Stimulated activated CD4-positive, alpha-beta T cell treated with anti-CD3 and anti-CD28 coated beads, Interleukin-4, amount 100 ng/mL, for 4 hours (primary cell): ENCODE measurements at regions not wholly inside any gene's neighbourhood (a gene's known extent, or its start where the extent isn't known, plus 50 kb on each side); places are given as distances from the start of the nearest gene placed in this dataset.
A peak's percentile ranks its signal among the peaks of the same experiment; 100 is the strongest.

Experiments
- DNase-seq, 2 experiments: peaks; one replicate each; pipeline ENCODE4 v3.0.0-alpha.2; 2020

DNA sequence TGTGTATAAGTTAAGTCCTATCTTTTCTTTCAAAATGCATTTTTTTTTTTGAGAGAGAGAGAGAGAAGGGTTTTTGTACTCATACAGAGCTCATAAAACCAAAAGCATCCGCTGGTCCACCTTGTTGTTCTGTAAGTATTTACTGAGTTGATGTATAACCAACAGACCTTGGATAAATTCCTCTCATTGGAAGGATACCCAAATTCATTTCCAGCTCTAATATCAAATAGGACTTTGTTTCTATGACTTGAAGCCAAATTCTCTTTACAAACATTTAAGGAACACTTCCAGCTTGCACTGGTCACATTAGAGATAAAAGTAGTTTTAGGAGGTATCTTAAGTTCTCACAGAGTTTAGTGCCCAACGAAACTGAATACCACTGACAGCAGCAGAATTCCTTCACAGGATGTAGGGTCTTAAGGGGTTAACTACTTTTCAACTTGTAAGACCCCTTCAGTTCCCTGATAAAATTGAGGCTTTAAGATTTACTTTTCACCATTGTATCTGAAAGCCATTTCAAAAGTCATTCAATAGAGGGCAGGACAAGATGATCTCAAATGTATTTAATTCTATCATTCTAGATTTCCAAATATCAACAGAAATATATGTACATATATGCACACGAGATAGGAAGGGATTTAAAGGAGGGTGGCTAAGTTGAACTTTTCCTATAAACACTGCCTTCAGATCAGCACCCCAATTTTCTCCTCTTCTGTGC is 1398.5 kb upstream of the CELF4 start:
- DNase-seq = no peak

DNA sequence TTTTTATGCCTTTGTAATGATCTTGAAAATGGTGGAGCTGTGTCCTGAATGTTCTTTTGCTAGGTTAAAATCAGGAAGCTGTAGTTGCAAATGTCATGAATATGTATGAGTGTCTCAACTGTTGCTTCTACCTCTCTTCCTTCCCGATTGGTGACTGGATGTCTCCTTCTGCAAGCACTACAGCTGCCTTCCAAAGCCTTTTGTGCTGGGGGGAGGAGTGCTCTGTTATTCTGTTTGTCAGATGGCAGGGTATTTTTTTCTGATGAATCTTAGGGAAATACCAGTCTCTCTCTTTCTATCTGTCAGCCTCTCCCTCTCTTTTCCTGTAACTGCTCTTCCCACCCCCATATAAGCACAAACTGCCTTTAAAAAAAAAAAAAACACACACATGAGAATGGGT is 1396.3 kb upstream of the CELF4 start:
- no peak for DNase-seq

DNA sequence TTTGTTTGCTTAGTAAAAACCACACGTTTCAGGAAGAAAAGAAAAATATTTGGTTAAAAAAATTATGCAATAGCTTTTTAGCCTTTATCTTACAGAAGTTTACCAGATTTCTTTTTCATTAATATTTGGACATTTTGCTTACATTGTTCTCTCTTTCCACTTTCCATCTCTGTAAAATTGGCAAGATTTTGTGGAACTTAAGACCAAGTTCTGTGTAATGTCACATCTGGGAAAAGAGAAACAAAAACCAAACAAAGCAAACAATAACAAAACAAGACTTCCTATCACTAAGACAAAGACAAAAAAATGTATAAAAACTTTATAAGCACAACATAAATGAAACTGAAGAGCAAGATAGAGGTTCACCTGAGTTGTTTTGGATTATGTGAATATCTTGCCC is 1392.1 kb upstream of the CELF4 start:
- no peak for DNase-seq

DNA sequence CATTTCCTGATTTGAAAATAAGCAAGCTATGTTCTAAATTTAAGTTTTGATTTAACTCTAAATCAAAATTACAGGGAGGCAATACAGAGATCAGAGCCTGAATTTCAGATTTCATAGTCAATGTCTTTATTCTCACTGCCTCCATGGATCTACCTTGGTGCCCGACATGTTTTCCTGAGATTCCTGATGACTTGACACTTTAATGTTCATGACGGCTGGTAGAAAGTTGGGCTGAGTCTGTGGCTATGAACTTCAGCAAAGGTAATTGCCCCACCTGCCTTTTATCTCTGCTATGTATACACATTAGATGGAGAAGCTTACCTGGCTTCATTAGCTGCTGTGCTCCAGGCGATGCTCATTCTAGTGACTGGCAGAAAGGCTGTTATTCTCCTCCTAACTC is 1390.5 kb upstream of the CELF4 start:
- DNase-seq = no peak

DNA sequence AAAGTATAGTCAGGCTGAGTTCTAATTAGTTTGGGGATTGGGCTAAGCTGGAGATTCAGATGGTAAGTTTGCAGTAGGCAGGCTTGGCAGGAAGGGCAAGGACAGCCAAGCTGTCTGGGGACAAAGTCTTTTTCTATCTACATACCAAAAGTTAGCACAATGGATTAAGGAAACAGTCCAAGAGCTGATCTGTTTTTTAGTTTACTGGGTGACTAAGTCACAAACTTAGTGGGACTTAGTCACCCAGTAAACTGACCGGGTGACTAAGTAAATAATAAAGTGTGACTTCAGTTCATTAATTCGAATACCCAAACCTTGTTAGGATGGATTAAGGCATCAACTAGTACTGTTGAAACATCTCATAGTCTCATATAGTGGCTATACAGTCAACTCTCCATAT is 1386.0 kb upstream of the CELF4 start:
- DNase-seq = no peak

DNA sequence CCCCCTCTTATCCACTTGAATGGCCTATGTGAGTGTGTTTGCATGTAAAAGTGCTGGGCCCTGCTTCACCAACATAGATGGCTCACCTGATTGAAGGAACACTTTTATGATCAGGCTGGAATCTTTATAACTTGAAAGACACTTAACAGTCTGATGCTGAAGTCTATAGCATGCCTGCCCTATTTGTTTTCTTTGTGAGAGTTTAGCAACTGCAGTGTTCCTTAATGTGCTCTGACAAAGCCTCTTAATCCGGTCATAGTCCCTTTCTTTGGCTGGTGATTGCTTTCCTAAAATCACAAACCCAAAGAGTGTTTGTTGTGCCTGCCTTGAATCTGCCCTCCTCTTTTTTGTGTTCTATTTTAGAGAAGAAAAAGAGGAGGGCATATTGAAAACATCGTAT is 1382.8 kb upstream of the CELF4 start:
- no peak for DNase-seq

DNA sequence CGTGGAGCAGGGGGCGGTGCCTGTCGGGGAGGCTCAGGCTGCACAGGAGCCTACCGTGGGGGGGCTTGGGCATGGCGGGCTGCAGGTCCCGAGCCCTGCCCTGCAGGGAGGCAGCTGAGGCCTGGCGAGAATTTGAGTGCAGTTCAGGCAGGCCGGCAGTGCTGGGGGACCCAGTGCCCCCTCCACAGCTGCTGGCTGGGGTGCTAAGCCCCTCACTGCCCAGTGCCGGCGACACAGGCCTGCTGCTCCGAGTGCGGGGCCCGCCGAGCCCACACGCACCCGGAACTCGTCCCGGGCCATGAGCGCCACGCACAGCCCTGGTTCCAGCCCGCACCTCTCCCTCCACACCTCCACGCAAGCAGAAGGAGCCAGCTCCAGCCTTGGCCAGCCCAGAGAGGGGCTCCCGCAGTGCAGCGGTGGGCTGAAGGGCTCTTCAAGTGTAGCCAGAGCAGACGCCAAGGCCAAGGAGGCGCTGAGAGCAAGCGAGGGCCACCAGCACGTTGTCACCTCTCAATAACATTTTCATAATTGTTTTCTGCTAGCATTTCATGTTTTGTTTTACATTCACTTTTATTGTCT is 1378.9 kb upstream of the CELF4 start:
- no peak for DNase-seq

DNA sequence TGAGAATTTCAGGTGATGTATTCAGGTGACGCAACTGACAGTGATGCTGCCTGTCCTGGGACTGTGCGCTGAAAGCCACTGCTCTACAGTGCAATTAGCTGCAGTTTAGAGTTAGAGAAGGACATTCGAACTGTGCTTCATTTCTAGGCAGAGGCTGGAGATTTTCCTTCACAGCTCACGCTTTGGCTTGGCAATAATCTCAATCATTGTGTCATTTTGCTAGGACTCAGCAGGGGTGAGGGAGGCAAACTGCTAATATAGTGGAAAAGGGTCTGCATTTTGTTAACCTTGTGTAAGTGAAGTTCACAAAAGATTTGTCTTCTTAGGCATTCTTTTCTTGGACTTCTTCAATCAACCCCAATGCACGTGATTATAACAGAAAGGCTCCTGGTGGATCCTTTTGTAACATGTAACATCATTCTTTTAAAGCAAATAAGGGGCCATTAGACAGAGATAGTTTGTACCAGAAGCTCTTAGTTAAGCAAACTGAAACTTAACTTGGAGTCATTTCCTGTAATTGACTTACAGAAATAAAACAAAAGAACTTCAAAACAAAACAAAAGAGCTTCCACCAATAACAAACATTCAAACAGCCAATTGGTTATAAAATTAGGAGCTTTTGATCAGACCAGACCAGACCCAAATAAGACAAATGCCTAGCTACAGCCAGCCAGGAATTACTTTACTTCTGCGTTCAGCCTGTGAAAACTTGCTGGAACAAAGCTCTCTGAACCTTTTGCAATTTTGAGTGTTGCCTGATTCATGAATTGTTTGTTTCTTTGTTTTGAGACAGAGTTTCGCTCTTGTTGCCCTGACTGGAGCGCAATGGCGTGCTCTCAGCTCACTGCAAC is 1376.3 kb upstream of the CELF4 start:
- DNase-seq = no peak

DNA sequence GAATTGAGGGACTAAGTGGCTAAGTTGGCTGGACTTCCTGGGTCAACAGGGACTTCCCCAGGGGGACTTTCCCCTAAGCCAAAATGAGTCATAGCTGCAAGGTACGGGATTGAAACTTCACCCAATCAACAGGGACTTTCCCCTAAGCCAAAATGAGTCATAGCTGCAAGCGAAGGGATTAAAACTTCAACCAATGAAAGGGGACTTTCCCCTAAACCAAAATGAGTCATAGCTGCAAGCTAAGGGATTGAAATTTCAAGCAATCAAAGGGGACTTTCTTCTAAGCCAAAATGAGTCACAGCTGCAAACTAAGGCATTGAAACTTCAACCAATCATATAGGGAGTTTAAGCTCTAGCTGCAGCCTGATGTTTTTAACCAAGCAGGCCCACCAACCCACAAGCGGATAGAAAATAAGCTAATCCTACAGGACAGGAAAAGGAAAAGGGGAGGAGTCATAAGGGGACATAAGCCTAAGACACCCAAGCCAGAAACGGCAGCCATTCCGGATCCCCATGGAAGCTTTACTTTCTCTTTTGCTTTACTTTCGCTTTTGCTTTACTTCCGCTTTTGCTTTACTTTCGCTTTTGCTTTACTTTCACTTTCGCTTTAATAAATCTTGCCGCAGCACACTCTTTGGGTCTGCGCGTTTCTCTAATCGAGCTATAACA is 1375.4 kb upstream of the CELF4 start:
- DNase-seq = peak; percentile 29 to 67

DNA sequence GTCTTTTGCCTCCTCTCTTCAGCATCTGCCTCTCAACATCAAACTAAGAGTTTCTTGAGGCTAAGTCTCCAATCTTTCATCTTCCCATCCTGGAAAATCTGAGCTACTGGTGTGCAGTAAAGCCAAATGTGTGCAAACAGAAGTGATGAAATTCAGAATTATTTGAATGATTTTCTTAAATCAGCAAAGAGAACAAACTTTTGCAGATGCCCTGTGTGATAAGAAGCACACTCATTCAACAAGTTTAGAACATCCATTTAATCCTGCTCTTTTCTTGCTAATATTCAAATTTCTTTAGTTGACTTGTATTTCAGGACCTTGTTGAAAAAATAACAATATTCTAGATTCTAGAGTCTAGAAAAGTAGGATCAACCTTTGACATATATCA is 1374.9 kb upstream of the CELF4 start:
- no peak for DNase-seq

DNA sequence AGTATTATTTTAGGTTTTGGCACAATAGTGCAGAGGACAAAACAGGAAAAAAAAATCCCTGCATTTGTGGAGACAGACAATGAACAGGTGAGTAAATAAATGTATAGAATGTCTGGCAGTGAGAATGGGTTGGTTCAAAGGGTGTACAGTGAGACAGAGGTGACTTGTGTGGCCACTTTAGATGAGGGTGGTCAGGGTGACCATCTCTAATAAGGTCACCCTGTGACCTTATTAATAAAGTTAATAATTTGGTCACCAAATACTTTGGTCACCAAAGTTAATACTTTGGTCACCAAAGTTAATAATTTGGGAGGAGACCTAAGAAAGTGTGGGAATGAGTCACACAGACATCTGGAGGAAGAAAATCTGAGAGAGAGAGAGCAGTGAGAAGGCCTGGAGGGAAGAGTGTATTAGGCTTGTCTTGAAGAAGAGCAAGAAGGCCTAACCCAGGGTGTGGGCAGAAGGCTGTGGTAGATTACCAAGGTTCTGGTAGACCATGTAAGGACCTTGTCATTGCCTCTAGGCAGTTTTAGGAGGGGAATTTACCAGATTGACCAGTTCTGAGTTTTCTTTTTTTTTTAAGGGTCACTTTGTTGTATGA is 1368.4 kb upstream of the CELF4 start:
- no peak for DNase-seq

DNA sequence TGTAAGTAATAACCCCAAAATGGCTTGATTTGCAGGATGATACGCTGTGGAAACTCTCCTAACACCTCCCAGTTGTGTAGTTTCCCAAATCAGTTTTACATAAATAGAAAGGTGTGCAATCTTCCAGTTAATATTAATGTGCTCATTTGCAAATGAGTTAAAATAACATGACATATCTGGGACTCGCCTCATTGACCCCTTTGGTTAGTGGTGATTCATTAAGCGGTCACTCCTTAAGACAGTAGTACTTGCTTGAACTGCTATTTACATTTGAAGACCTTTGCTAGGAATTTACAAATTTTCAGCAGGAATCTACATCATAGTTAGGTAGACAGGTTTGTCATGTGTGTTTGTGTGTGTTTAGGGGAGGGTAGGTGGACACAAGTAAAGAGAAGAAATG is 1367.7 kb upstream of the CELF4 start:
- no peak for DNase-seq

DNA sequence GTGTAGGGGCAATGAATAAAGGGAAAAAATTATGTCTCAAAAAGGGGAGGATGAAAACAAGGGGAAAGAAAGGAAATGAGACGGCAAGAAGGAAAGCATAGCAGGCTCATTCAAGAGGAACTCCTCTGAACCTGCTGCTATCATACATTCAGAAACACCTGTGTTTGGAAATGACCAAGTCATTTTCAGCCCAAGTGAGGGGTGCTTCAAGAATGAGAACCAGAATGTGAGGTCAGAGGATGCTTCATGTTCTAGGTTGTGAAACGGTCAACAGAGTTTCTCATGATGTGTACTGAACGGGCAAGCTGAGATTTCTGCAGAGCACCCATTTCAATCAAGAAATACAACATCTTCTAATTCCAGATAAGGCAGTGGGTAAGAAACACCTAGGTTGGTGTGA is 1367.2 kb upstream of the CELF4 start:
- DNase-seq = no peak

DNA sequence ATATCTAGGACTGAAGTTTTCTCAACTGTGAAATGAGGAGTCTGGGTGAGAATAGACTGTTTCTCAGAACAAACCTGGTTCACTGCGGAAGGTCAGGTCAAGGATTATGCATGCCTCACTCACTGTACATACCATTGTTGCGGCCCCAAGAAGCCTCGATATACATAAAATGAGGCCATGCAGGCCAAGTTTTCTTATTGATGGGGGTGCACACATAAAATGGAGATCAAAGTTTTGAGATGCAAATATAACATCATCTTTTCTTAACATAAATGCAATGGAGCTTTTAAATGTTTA is 1366.1 kb upstream of the CELF4 start:
- no peak for DNase-seq

DNA sequence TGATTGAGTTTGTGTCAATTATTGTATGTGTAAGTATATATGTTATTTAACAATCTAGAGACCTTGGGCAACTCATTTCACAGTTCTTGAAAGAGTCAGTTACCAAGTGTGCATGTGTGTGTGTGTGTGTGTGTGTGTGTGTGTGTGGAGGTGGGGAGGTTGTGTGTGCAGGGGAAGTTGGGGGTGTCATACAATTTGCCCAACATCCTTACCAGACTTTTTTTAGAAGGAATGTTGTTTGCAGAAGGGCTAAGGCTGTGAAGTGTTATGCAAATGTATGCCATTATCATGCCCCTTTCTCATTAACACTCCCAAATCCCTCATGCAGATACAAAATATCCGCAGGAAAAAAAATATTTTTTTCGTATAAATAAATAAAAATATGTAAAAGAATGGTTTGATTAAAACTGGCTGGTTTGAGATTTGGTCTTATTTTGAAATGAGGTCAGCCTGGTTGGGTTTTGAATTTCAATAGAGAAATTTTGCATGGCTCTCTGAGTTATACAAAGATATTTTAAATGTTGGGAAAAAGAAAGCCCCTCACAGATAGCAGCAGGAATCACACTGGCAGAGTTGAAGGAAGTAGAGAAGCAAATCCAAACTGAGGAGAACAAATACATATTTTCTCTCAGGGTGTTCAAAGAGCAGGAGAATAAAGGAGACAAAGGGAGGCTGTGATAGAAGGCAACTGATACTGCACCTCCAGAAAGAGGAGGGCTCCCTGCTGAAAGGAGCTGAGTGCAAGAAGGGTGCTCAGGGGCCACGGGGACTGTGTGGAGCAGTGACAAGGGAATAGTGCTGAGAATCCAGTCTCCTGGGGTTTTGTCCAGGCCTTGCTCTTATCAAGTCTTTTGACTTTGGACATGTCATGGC is 1365.5 kb upstream of the CELF4 start:
- no peak for DNase-seq

DNA sequence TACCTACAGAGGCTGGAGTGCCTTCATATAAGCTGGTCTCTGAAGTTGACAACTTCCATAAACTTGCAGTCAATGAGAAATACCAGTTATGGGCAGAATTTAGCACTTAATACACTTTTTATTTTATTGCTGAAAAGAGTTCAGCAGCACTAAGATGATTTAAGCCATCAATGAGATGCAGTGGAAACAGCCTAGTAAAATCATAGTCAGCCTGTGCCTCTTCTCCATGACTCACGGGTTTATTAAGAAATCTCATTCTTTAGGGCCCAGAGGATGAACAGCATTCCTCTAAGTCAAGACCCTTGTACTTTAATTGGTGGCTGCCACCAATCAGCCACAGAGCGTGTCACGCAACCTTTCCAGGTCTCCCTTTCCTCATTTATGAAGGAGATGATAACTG is 1357.9 kb upstream of the CELF4 start:
- DNase-seq = no peak

DNA sequence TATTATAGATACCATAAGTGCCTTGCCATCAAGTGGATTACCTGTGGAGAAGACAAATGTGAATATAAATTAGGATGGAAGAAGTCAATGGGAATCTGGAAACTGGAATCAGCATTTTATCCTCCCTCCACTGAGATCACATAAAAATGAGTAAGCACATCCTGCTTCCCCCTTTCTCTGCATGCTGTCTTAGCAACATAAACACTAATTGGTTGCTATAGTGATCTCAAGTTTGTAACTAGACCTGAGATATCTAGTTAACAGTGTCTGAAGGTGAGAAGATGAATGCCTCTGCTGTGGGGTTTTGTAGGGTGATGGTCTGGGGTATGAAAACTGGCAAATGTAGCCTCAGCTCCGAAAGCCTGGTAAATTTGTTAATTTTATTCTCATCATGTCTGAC is 1357.5 kb upstream of the CELF4 start:
- no peak for DNase-seq

DNA sequence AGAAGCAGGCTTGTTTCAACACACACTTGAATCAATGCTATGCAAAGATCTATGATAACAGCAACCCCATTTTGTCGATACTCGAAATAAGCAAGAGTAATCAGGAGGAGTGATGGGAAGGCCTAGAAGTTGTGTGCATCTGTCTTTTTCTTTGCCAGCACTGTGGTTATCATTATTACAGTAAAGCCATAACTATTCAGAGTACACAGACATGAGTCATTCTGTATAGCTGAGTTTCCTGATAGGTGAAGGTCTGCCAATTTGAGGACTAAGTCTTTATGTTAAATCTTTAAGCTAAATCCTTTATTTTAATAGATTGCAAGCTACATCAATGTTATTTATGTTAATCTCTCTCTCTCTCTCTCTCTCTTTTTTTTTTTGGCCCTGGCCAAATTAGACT is 1344.4 kb upstream of the CELF4 start:
- DNase-seq = no peak

DNA sequence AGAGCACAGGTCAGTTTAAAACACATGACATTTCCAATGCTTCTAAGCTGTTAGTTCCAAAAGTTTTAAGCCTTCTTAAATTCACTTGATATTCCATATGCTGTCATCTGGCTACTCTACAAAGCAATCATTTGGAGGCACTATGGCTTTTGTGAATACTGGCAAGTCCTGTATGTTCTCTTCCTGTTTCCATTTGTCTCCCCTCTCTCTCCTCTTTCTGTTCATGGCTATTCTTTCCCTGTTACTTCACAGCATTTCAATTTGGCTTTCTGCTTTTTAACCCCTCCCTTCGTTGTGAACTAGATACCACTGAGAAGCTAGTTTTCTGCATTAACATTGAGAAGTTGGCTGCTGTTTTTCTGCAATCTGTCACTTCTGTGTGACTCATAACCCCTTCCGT is 1337.2 kb upstream of the CELF4 start:
- no peak for DNase-seq

DNA sequence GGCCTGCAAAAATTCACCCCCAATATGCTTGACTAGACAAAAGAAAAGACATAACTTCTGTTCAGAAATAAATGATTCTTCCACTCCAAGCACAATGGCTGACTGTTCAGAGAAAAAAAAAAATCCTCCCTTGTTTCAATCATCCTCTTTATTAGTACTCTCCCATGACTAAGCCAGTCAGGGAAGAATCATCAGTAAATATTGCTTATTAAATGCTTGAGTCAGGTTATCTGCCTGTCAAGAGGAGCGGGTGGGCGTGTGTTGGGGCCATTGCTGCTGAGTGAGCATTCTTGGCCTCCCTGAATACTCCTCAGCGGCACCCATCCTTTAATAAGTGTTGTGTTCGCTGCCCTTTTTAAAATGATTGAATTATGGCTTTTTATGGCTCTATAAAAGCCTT is 1334.8 kb upstream of the CELF4 start:
- DNase-seq = no peak

DNA sequence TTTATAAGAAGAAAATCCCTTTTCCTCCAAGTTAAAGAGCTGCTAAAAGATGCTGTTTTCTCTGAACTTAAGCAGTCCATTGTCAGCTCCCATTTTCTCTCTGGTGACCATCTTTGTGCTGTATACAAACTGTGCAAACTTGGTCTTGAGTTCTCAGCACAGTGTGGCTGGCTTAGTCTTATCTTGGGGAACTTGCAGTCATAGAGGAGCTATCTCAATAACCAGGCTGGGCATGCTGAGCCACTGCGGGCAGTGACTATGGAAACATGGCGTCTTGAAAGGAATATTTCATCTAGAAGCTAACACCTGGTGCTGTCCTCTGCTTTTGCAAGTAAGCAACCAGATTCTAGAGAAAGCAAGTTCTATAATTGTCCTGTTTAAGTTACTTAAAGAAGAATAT is 1334.4 kb upstream of the CELF4 start:
- DNase-seq = no peak

DNA sequence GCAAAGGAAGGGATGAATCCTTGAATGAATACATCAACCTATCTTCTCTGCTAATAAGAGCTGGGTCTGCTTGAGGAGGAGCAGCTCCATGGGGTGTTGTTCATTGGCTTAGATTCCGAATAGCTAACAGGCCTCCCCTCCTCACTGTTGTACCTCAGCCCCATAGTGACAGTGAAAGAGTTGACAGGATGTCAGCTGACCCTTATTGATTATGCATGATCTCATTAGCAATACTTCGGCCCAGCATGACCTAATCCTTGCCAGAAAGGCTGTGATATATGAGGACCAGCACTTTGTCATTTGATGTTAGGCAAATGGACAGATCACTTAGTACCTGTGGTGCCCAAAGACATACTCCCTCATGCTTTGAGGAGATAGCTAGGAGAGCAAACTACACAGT is 1333.7 kb upstream of the CELF4 start:
- no peak for DNase-seq

DNA sequence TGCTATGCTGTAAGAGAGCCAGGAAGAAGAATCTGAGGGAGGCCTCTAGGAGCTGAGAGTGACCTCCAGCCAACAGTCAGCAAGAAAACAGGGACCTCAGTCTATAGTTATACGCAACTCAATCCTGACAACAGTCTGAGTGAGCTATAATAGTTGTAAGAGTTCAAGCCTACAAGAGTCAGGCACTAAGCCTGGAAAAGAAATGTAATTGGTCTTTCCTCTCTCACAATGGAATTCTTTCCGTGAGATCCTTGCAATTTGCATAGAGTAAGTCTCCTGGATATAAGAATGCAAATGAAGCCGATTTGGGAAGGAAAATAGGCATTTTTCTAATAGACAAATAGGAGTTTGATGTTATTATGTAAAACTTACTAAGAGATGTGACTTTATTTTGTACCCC is 1332.6 kb upstream of the CELF4 start:
- no peak for DNase-seq
